NB4 (cell line): ENCODE measurements at regions not wholly inside any gene's neighbourhood (a gene's known extent, or its start where the extent isn't known, plus 50 kb on each side); places are given as distances from the start of the nearest gene placed in this dataset.

Experiments used
- CTCF ChIP-seq: IDR thresholded peaks from one replicate; pipeline ENCODE4 v1.5.1; 2012; ENCODE audit warnings: low read depth, low read length
- MAX ChIP-seq: IDR thresholded peaks from 2 replicates; pipeline ENCODE4 v1.6.1; 2011; ENCODE audit warnings: low read depth, low read length
- MYC ChIP-seq: IDR thresholded peaks from 2 replicates; pipeline ENCODE4 v1.6.1; 2011; ENCODE audit warnings: low read depth, low read length
- POLR2A ChIP-seq: IDR thresholded peaks from 2 replicates; pipeline ENCODE4 v1.6.1; 2011; ENCODE audit warnings: mild to moderate bottlenecking; ENCODE audit not compliant: insufficient read length; ENCODE audit errors: extremely low read depth

GRCh38 chr17:33945646-33946546 is 309.2 kb upstream of the CCL2 start:
- TF ChIP-seq CTCF (no peak), MAX (no peak), POLR2A (no peak), MYC (no peak)
